CD4-positive, alpha-beta T cell treated with Interferon alpha-2 for 1 hour (primary cell): ENCODE measurements at regions not wholly inside any gene's neighbourhood (a gene's known extent, or its start where the extent isn't known, plus 50 kb on each side); places are given as distances from the start of the nearest gene placed in this dataset.
"Not testable (repeated sequence)": the region's sequence is repeated elsewhere in the genome, so short reads cannot be mapped to it uniquely, and the experiment has no call there.

ENCODE experiments used
- DNase-seq, 2 donors: peaks; one replicate each; pipeline ENCODE4 v3.0.0-alpha.2; 2020 to 2022

- DNase-seq: no peak
These were observed 809.7 kb upstream of the ADGRB3 start for GRCh38 chr6:67825201-67825895.

GRCh38 chr6:67818322-67818721 lies 816.8 kb upstream of the ADGRB3 start:
- no peak for DNase-seq

- DNase-seq: no peak
These were observed 819.5 kb upstream of the ADGRB3 start for GRCh38 chr6:67815623-67816022.

GRCh38 chr6:67814262-67814661 lies 820.8 kb upstream of the ADGRB3 start:
- DNase-seq: no peak

- DNase-seq: no peak
These were observed 822.4 kb upstream of the ADGRB3 start for GRCh38 chr6:67812693-67813092.

GRCh38 chr6:67812125-67812524 lies 823.0 kb upstream of the ADGRB3 start:
- DNase-seq: no peak

- DNase-seq: no peak
These were observed 823.6 kb upstream of the ADGRB3 start for GRCh38 chr6:67811239-67812037.

- not testable (repeated sequence) for DNase-seq
These were observed 830.3 kb upstream of the ADGRB3 start for GRCh38 chr6:67804808-67805207.

- no peak for DNase-seq
These were observed 832.3 kb upstream of the ADGRB3 start for GRCh38 chr6:67802771-67803170.

- no peak for DNase-seq
These were observed 842.1 kb upstream of the ADGRB3 start for GRCh38 chr6:67792996-67793395.

GRCh38 chr6:67790569-67790968 lies 844.5 kb upstream of the ADGRB3 start:
- no peak for DNase-seq

- not testable (repeated sequence) for DNase-seq
These were observed 848.0 kb upstream of the ADGRB3 start for GRCh38 chr6:67787119-67787518.

GRCh38 chr6:67779876-67780275 lies 855.2 kb upstream of the ADGRB3 start:
- no peak for DNase-seq

- DNase-seq: no peak
These were observed 859.7 kb upstream of the ADGRB3 start for GRCh38 chr6:67775333-67775732.

- no peak for DNase-seq
These were observed 866.1 kb upstream of the ADGRB3 start for GRCh38 chr6:67768972-67769371.

GRCh38 chr6:67767046-67767822 lies 867.8 kb upstream of the ADGRB3 start:
- not testable (repeated sequence) for DNase-seq

- DNase-seq: no peak
These were observed 869.0 kb upstream of the ADGRB3 start for GRCh38 chr6:67766057-67766456.

- no peak for DNase-seq
These were observed 876.1 kb upstream of the ADGRB3 start for GRCh38 chr6:67759001-67759400.

GRCh38 chr6:67757465-67758033 lies 877.5 kb upstream of the ADGRB3 start:
- no peak for DNase-seq

GRCh38 chr6:67748521-67748920 lies 886.6 kb upstream of the ADGRB3 start:
- no peak for DNase-seq

- DNase-seq: no peak
These were observed 898.3 kb upstream of the ADGRB3 start for GRCh38 chr6:67736816-67737215.

- no peak for DNase-seq
These were observed 898.9 kb upstream of the ADGRB3 start for GRCh38 chr6:67736161-67736560.

GRCh38 chr6:67735623-67736022 lies 899.5 kb upstream of the ADGRB3 start:
- DNase-seq: no peak
